GM19035 (cell line): ENCODE measurements at regions not wholly inside any gene's neighbourhood (a gene's known extent, or its start where the extent isn't known, plus 50 kb on each side); places are given as distances from the start of the nearest gene placed in this dataset.

Experiments
- ATAC-seq: cut with Tn5 transposase; IDR thresholded peaks from one replicate; pipeline ENCODE4 v1.9.1; 2021; ENCODE audit not compliant: unreplicated experiment

GRCh38 chr12:127654383-127654985, 612.5 kb upstream of the TMEM132C start:
- ATAC-seq = no peak

GRCh38 chr12:127655691-127656090, 611.3 kb upstream of the TMEM132C start:
- no peak for ATAC-seq

GRCh38 chr12:127656266-127656665, 610.7 kb upstream of the TMEM132C start:
- no peak for ATAC-seq

GRCh38 chr12:127657036-127657435, 609.9 kb upstream of the TMEM132C start:
- ATAC-seq = no peak

GRCh38 chr12:127660961-127661360, 606.0 kb upstream of the TMEM132C start:
- ATAC-seq = no peak

GRCh38 chr12:127663716-127664115, 603.3 kb upstream of the TMEM132C start:
- ATAC-seq = no peak

- no peak for ATAC-seq
Observed at GRCh38 chr12:127664901-127665300, 602.1 kb upstream of the TMEM132C start.

- ATAC-seq = no peak
Observed at GRCh38 chr12:127667131-127667685, 599.8 kb upstream of the TMEM132C start.

- ATAC-seq = no peak
Observed at GRCh38 chr12:127670294-127670693, 596.7 kb upstream of the TMEM132C start.

- ATAC-seq = no peak
Observed at GRCh38 chr12:127670796-127671195, 596.2 kb upstream of the TMEM132C start.

GRCh38 chr12:127675936-127676335, 591.0 kb upstream of the TMEM132C start:
- no peak for ATAC-seq

- ATAC-seq = no peak
Observed at GRCh38 chr12:127677537-127678131, 589.3 kb upstream of the TMEM132C start.

GRCh38 chr12:127678945-127679344, 588.0 kb upstream of the TMEM132C start:
- ATAC-seq = no peak

GRCh38 chr12:127680516-127680915, 586.5 kb upstream of the TMEM132C start:
- no peak for ATAC-seq

GRCh38 chr12:127681151-127681754, 585.7 kb upstream of the TMEM132C start:
- ATAC-seq = no peak

GRCh38 chr12:127685491-127685890, 581.5 kb upstream of the TMEM132C start:
- ATAC-seq = no peak

- ATAC-seq = no peak
Observed at GRCh38 chr12:127685931-127686330, 581.0 kb upstream of the TMEM132C start.

GRCh38 chr12:127687181-127687580, 579.8 kb upstream of the TMEM132C start:
- no peak for ATAC-seq

GRCh38 chr12:127688906-127689428, 578.0 kb upstream of the TMEM132C start:
- no peak for ATAC-seq

- ATAC-seq = no peak
Observed at GRCh38 chr12:127690161-127690560, 576.8 kb upstream of the TMEM132C start.

- ATAC-seq = no peak
Observed at GRCh38 chr12:127696963-127697362, 570.0 kb upstream of the TMEM132C start.

GRCh38 chr12:127703026-127703425, 563.9 kb upstream of the TMEM132C start:
- no peak for ATAC-seq
